HFF-Myc (cell line): ENCODE measurements at regions not wholly inside any gene's neighbourhood (a gene's known extent, or its start where the extent isn't known, plus 50 kb on each side); places are given as distances from the start of the nearest gene placed in this dataset.
"Not testable (repeated sequence)": the region's sequence is repeated elsewhere in the genome, so short reads cannot be mapped to it uniquely, and the experiment has no call there.

Experiments
- DNase-seq: peaks from one replicate; pipeline ENCODE4 v3.0.0-alpha.2; 2011; ENCODE audit warnings: low read depth; ENCODE audit errors: extremely low read depth
- H3K4me3 ChIP-seq: replicated peaks from 2 replicates; pipeline ENCODE4 v1.5.1; 2011; ENCODE audit warnings: low read depth, mild to moderate bottlenecking, control low read depth, low read length

DNA sequence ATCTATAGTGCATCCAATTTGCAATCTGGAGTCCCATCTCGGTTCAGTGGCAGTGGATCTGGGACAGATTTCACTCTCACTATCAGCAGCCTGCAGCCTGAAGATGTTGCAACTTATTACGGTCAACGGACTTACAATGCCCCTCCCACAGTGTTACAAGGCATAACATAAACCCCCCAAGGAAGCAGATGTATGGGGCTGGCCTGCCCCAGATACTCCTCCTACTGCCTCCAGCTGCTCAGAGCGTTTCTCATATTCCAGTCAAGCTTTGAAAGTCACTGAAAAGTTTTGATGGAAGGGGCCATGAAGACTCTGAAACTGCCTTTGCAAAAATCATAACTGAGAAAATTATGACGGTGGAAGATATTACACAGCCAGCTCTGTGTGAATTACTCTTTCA is 1193.6 kb downstream of the RPIA start:
- not testable (repeated sequence) for DNase-seq, H3K4me3 ChIP-seq

DNA sequence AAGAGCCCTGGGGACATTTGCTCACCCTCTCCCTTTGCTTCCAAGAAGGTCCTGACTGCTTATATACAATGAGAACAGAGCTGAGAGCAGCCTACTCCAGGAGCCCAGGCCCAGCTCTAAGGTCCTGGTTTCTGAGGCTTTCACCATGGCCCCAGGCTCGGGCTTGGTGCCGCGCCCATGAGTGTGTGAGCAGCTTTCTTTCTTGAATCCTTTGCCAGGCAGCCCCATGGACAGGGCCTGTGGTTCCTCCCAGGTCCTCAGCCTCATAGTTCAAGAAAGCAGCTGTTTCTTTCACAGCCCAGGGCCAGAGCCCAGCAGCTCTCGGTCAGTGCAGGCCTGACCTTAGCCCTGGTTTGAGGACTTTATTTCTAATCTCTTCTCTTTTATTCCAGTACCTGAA is 1197.2 kb downstream of the RPIA start:
- H3K4me3 ChIP-seq, DNase-seq: not testable (repeated sequence)

DNA sequence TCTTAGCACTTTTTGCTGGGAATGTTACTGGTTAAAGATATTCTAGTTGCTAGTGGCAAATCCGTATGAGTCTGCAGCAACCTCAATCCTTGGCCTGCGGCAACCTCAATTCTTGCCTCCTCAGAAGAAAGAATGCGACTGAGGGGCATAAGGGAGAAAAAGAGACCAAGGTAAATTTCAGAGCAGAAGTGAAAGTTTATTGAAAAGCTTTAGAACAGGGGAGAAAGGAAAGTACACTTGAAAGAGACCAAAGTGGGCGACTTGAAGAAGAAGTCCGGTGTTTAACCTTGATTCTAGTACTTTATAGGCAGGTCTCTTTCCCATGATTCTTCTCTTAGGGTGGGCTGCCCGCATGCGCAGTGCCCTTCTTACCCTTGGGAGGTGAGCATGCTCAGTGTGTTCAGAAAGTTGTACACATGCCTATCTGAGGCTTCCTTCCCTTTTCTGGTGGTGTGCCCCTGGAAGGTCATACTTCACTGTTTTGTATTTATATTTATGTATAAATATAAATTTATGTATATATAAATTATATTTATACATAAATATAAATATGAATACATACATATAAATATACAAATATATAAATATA is 1198.8 kb downstream of the RPIA start:
- not testable (repeated sequence) for DNase-seq, H3K4me3 ChIP-seq

DNA sequence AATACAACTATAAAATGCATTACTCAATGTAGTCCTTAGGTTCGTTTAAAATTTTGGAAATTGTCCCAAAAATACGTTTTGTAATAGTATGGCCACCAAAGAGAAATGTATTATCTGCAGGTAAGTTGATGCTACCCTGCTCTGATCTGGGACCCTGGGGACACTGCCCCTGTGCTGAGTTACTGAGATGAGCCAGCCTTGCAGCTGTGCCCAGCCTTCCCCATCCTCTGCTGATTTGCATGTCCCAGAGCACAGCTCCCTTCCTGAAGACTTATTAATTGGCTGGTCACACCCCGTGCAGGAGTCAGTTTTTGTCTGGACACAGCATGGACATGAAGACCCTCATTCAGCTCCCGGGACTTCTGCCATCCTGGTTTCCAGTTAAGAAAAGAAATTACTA is 1203.5 kb downstream of the RPIA start:
- H3K4me3 ChIP-seq, DNase-seq: not testable (repeated sequence)

DNA sequence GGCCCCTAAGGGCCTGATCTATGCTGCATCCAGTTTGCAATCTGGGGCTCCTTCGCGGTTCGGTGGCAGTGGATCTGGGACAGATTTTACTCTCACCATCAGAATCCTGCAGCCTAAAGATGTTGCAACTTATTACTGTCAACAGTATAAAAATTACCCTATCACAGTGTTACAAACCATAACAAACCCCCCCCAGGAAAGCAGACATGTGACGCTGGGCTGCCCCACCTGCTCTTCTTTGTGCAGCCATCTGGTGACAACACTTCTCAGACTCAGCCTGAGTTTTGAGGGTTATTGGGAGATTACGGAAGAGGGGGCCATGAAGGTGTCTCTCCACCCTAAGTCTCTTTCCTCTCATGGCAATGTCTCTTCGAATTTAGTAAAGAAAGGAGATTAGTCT is 1204.2 kb downstream of the RPIA start:
- not testable (repeated sequence) for DNase-seq, H3K4me3 ChIP-seq

DNA sequence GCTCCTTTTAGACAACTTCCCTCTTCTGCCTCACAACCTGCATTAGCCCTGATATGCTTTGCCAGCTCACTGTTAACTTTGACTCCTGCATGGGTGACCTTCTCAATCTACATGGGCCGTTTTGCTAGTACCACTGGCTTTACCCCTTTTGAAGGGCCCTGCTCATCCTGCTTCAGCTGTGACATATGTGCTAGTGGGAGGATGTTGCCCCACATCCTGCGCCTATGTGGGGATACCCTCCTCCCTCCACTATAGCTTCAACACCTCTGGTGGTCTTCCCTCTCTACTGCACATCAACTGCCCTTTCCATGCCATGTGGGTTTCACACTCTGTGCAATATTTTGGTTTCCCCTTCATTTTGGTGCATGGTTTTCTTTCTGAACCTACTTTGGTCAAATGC is 1235.5 kb downstream of the RPIA start:
- DNase-seq, H3K4me3 ChIP-seq: not testable (repeated sequence)

DNA sequence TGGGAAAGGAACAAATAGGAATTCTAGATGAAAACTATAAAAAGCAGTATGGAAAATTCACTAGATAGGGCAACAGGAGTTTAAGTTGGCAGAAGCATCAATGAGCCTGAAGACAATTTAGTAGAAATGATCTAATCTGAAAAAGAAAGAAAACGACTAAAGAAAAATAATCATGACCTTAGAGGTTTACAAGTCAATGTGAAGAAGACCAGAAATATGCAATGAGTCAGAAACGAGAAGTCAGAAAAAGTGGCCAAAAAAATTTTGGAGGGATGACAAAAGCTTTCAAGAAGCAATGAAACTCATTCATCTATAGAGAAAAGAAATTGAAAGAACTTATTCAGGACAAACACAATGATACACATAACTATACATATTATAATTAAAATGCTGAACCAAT is 1244.0 kb downstream of the RPIA start:
- not testable (repeated sequence) for DNase-seq, H3K4me3 ChIP-seq

DNA sequence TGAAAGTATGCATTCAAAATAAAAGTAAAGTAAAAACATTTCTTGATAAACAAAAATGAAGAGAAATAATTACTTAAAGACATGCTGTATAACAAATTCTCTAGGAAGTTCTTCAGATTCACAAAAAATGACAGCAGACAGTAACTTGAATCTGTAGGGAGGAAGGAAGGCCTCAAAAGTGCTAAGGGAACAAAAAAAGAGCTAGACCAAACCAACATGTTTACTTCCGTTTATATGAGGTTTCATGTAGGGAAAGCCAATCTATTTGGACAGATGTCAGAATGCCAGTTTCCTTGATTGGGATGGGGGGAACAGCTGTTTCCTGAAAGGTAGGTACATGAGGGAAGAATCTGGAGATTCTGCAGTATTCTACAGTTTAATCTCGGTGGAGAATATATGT is 1244.5 kb downstream of the RPIA start:
- not testable (repeated sequence) for DNase-seq, H3K4me3 ChIP-seq

DNA sequence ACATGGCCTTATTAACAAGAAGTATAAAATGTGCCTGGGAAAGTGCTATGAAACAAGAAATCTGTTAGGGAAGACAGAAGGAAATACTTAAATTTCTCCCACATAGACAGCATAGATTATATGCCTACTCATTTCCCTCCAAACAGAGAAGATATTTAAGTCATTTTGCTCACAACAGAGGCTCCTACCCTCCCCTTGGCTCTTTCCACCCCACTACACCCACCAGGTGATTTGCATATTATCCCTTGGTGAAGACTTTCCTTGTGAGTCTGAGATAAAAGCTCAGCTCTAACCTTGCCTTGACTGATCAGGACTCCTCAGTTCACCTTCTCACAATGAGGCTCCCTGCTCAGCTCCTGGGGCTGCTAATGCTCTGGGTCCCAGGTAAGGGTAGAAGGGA is 1245.1 kb downstream of the RPIA start:
- H3K4me3 ChIP-seq, DNase-seq: not testable (repeated sequence)

DNA sequence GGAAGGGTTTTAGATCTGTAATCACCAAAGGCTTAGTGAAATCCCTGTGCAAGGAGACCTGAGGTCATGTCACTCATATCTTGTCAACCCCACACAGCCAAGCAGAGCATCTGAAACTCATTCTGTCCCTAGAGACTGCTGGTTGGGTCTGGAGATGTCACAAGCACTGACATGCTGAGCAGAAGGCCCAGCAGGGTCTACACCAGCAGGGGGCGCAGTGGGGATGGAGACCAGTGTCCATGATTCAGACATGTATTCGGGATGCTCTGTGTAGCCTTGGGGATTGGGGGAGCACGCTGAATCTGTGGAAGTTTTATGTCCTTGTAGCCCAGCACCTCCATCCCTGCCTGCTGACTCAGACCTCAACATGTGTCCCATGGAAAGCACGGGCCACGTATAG is 1247.3 kb downstream of the RPIA start:
- H3K4me3 ChIP-seq, DNase-seq: not testable (repeated sequence)

DNA sequence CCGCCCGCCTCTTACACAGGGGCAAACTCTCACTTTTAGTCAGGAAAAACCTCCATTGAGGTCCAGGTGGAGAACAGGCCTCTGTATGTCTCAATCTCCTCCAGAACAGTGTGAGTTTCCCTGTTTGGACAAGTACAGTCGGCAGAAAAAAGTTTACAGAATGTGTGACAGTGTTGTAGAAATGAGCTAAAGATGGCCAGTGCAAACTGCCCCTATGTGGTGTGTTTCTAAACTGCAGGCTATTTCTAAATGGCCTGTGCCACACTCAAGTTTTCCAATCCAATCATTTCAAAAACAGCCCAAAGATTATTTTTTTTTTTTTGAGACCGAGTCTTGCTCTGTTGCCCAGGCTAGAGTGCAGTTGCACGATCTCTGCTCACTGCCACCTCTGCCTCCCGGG is 1252.8 kb downstream of the RPIA start:
- H3K4me3 ChIP-seq, DNase-seq: not testable (repeated sequence)

DNA sequence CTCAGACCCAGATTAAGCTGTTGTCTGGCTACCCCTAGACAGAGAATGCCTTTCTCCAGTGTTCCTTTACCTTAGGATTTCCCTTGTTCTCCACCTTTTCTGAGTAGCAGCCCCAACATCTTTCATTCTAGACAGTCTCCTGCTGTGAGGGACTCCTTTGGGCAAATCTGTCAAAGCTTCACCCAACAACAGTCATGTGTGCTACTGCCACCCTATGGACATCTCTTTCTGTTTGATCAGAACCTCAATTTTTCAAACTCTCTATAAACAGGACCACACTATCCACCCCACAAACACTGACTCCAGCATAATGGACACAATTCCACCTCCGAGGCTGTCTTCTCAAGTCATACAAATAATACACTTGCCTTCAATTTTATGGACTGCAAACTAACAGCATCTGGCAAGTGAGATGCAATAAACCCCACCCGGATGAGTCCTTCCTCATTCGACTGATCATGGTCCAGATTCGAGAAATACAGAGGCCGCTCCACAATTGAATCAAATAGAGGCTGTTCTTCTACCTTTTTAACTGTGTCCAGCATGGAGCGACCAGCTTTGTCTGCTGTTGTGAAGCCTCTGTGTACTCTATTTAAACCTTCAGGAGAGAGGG is 1253.6 kb downstream of the RPIA start:
- H3K4me3 ChIP-seq, DNase-seq: not testable (repeated sequence)

DNA sequence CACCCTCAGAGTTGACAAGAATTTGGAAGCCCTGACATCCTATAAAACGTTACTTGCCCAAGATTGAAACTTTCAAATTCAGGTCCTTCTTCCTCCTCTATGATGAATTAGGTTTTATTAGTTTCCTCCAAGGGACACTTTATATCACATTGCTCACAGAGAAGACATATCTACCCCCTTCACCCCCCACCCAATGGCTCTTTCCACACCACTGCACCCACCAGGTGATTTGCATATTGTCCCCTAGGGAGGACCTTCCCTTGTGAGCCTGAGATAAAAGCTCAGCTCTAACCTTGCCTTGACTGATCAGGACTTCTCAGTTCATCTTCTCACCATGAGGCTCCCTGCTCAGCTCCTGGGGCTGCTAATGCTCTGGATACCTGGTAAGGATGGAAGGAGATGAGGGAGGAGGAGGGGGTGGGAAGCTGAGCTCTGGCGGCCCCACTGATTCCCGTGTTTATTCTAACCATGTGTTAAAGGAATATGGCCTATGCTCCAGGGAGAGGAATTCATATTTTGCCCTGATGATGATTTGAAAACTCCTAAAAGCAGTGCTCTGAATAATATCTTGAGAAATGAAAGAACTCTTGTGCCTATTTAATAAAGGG is 1255.8 kb downstream of the RPIA start:
- not testable (repeated sequence) for H3K4me3 ChIP-seq, DNase-seq

DNA sequence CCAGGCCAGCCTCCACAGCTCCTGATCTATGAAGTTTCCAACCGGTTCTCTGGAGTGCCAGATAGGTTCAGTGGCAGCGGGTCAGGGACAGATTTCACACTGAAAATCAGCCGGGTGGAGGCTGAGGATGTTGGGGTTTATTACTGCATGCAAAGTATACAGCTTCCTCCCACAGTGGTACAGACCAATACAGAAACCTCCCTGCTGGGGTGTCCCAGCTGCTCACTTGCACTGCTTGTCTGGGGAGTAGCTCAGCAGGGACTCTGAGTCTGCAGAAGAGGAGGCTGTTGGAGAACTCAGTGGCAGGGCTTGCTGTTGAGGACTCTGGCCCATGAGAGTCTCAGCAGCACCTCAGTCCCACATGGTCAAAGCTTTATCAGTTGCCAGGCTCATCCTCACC is 1256.6 kb downstream of the RPIA start:
- not testable (repeated sequence) for H3K4me3 ChIP-seq, DNase-seq

DNA sequence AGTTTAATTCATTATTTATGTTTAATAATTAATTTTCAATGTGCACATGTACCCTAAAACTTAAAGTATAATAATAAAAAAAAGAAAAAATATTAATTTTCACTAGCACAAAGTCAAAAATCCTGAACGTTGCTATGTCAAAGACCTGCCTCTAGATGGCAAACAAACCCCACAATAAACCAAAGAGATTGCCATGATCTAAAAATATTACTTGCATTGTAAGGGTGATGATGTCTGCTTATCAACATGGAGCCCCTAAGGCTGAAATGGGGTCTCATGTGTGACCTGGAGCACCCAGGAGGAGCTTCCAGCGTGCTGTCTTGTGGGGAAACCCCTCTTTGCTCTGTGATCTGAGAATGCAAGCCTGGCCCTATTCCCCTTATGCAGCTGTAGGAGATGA is 1259.3 kb downstream of the RPIA start:
- not testable (repeated sequence) for H3K4me3 ChIP-seq, DNase-seq

DNA sequence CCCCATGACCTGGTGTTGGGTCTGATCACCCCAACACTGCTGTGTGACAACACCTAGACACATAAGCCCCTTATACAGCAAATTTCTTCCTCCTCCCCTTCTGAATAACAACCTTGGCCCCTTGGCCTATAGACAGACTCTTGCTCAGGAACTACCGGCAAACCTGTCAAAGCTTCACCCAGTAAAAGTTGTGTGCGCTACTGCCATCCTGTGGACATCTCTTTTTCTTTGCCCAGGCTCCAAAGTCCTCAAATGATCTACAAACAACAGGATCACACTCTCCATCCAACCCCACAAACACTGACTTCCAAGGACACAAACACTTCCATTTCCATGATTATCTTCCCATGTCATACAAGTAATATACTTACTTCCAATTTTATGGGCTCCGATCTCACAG is 1265.8 kb downstream of the RPIA start:
- H3K4me3 ChIP-seq, DNase-seq: not testable (repeated sequence)

DNA sequence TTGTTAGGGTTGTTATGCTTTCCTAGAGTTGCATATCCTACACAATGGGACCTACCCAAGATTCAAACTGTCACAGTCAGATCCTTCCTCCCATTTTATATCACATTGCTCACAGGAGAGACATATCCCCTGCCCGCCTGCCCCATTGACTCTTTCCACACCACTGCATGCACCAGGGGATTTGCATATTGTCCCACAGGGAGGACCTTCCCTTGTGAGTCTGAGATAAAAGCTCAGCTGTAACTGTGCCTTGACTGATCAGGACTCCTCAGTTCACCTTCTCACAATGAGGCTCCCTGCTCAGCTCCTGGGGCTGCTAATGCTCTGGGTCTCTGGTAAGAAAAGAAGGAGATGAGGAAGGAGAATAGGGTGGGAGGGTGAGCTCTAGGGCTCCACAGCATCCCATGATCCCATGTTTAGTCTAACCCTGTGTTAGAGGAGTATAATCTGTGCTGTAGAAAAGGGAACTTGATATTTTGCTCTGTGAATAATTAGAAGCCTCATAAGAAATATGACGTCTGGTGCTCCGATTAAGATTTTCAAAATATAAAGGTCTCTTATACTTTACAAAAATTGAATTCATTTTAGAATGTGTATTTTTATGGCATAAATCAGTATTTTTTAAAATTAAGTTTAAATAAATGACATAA is 1268.4 kb downstream of the RPIA start:
- H3K4me3 ChIP-seq, DNase-seq: not testable (repeated sequence)

DNA sequence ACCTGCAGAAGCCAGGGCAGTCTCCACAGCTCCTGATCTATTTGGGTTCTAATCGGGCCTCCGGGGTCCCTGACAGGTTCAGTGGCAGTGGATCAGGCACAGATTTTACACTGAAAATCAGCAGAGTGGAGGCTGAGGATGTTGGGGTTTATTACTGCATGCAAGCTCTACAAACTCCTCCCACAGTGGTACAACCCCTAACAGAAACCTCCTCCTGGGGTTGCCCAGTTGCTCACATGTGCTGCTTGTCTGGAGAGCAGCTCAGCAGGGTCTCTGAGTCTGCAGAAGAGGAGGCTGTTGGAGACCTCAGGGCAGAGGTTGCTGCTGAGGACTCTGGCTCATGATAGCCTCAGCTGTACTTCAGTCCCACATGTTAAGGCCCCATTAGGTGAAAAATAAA is 1269.1 kb downstream of the RPIA start:
- DNase-seq, H3K4me3 ChIP-seq: not testable (repeated sequence)

DNA sequence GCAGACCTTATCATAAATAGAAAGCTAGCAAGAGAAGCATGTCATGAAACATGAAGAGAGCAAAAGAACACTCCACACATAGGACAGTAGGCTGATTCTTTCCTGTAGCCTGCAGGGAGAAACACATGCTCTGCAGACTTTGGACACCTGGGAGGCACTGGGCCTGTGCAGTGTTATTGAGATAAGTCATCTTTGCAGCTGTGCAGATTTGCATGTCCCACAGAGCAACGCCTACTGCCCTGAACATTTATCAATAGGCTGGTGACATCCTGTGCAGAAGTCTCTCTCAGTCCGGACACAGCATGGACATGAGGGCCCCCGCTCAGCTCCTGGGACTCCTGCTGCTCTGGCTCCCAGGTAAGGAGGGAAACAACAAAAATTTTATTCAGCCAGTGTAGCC is 1277.1 kb downstream of the RPIA start:
- DNase-seq, H3K4me3 ChIP-seq: not testable (repeated sequence)
